ENCODE measurements at regions not wholly inside any gene's neighbourhood (a gene's known extent, or its start where the extent isn't known, plus 50 kb on each side); places are given as distances from the start of the nearest gene placed in this dataset.

GRCh38 chr12:27894309-27894708 is 78.2 kb downstream of the PTHLH start:
- H3K4me3 ChIP-seq (ENCODE audit: low read depth in 2 of 2, low read length in 2 of 2) = no peak overlapping the region
- DNase-seq (ENCODE audit: low read depth, low spot score) (no peak), ATAC-seq (no peak)
- intact Hi-C loops (cut with micrococcal nuclease; ENCODE audit: unreplicated experiment) (no loop called here), in situ Hi-C loops (cut with HindIII; ENCODE audit: low pct_unique_long_range_greater_than_20kb, low sequenced_read_pairs) (no loop called here)
- TF ChIP-seq POLR2AphosphoS5 (IDR thresholded peaks at IDR 0.05; ENCODE audit: low read depth, low read length) = no peak
- TF ChIP-seq SIN3A (IDR thresholded peaks at IDR 0.05; ENCODE audit: borderline replicate concordance, insufficient read depth, low read depth, low read length) = no peak
- TF ChIP-seq TCF7L2 (IDR thresholded peaks at IDR 0.05; ENCODE audit: low read depth, low read length) = no peak
- TF ChIP-seq, protein P1, sequence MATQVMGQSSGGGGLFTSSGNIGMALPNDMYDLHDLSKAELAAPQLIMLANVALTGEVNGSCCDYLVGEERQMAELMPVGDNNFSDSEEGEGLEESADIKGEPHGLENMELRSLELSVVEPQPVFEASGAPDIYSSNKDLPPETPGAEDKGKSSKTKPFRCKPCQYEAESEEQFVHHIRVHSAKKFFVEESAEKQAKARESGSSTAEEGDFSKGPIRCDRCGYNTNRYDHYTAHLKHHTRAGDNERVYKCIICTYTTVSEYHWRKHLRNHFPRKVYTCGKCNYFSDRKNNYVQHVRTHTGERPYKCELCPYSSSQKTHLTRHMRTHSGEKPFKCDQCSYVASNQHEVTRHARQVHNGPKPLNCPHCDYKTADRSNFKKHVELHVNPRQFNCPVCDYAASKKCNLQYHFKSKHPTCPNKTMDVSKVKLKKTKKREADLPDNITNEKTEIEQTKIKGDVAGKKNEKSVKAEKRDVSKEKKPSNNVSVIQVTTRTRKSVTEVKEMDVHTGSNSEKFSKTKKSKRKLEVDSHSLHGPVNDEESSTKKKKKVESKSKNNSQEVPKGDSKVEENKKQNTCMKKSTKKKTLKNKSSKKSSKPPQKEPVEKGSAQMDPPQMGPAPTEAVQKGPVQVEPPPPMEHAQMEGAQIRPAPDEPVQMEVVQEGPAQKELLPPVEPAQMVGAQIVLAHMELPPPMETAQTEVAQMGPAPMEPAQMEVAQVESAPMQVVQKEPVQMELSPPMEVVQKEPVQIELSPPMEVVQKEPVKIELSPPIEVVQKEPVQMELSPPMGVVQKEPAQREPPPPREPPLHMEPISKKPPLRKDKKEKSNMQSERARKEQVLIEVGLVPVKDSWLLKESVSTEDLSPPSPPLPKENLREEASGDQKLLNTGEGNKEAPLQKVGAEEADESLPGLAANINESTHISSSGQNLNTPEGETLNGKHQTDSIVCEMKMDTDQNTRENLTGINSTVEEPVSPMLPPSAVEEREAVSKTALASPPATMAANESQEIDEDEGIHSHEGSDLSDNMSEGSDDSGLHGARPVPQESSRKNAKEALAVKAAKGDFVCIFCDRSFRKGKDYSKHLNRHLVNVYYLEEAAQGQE (IDR thresholded peaks at IDR 0.05; ENCODE audit: insufficient read depth in 1 of 2, low read depth in 2 of 2, low read length in 1 of 2) = no peak
- TF ChIP-seq, protein P2, sequence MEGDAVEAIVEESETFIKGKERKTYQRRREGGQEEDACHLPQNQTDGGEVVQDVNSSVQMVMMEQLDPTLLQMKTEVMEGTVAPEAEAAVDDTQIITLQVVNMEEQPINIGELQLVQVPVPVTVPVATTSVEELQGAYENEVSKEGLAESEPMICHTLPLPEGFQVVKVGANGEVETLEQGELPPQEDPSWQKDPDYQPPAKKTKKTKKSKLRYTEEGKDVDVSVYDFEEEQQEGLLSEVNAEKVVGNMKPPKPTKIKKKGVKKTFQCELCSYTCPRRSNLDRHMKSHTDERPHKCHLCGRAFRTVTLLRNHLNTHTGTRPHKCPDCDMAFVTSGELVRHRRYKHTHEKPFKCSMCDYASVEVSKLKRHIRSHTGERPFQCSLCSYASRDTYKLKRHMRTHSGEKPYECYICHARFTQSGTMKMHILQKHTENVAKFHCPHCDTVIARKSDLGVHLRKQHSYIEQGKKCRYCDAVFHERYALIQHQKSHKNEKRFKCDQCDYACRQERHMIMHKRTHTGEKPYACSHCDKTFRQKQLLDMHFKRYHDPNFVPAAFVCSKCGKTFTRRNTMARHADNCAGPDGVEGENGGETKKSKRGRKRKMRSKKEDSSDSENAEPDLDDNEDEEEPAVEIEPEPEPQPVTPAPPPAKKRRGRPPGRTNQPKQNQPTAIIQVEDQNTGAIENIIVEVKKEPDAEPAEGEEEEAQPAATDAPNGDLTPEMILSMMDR (IDR thresholded peaks at IDR 0.05) = no peak
- no peaks in the 10 kb centered on the region for H3K9me3 ChIP-seq (ENCODE audit: control insufficient read depth, insufficient read depth, low read depth, low read length)
- BruUV-seq (replicated peaks) = no TSS peak
- no peaks in the 10 kb centered on the region for H3K4me1 ChIP-seq (ENCODE audit: control insufficient read depth, insufficient read depth, low read length)
- H3K27ac ChIP-seq (ENCODE audit: low read length) = no peak overlapping the region
- ChIA-PET CTCF (no interaction called here), POLR2A (no interaction called here)
- H3K36me3 ChIP-seq (ENCODE audit: control insufficient read depth, insufficient read depth, low read length) = no peaks in the 10 kb centered on the region
- no peaks in the 10 kb centered on the region for H3K27me3 ChIP-seq (ENCODE audit: control insufficient read depth, insufficient read depth, low read length)

DNA sequence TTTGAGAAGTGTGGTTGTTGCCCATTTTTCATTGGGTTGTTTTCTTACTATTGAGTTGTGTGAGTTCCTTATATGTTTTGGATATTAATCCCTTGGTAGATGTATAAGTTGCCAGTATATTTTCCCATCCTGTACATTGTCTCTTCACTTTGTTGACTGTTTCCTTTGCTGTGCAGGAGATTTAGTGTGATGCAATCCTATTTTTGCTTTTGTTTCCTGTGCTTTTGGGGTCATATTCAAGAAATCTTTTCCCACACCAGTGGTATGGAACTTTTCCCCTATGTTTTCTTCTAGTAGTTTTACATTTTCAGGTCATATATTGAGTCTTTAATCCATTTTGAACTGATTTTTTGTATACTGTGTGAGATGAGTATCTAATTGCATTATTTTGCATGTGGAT is 92.8 kb downstream of the PTHLH start:
- ATAC-seq = no peak
- Histone ChIP-seq H3K27me3 (ENCODE audit: control insufficient read depth, insufficient read depth, low read length) (no peaks in the 10 kb centered on the region), H3K4me1 (ENCODE audit: control insufficient read depth, insufficient read depth, low read length) (no peaks in the 10 kb centered on the region), H3K4me3 (ENCODE audit: low read depth in 2 of 2, low read length in 2 of 2) (no peak overlapping the region), H3K36me3 (ENCODE audit: control insufficient read depth, insufficient read depth, low read length) (no peaks in the 10 kb centered on the region), H3K9me3 (ENCODE audit: control insufficient read depth, insufficient read depth, low read depth, low read length) (no peaks in the 10 kb centered on the region), H3K27ac (ENCODE audit: low read length) (no peak overlapping the region)
- in situ Hi-C loops (cut with HindIII; ENCODE audit: low pct_unique_long_range_greater_than_20kb, low sequenced_read_pairs) (no loop called here), intact Hi-C loops (cut with micrococcal nuclease; ENCODE audit: unreplicated experiment) (no loop called here)
- POLR2A ChIA-PET = no interaction called here
- TF ChIP-seq, protein P1 (IDR thresholded peaks at IDR 0.05; ENCODE audit: insufficient read depth in 1 of 2, low read depth in 2 of 2, low read length in 1 of 2) = no peak
- DNase-seq (ENCODE audit: low read depth, low spot score) = no peak
- CTCF ChIA-PET = no interaction called here
- BruUV-seq (replicated peaks) = no TSS peak
